SH-SY5Y (cell line): ENCODE measurements at regions not wholly inside any gene's neighbourhood (a gene's known extent, or its start where the extent isn't known, plus 50 kb on each side); places are given as distances from the start of the nearest gene placed in this dataset.

ENCODE experiments used
- GATA2 ChIP-seq: IDR thresholded peaks from 2 replicates; pipeline ENCODE4 v1.6.1; 2011; ENCODE audit warnings: mild to moderate bottlenecking, low read depth, low read length
- GATA3 ChIP-seq: IDR thresholded peaks from 2 replicates; pipeline ENCODE4 v1.6.1; 2011; ENCODE audit warnings: low read depth, mild to moderate bottlenecking, low read length, moderate library complexity

GRCh38 chr2:234218266-234219045 lies 168.0 kb downstream of the SPP2 start:
- TF ChIP-seq GATA2 (no peak), GATA3 (no peak)
